ENCODE measurements at regions not wholly inside any gene's neighbourhood (a gene's known extent, or its start where the extent isn't known, plus 50 kb on each side); places are given as distances from the start of the nearest gene placed in this dataset.
"Not testable (repeated sequence)": the region's sequence is repeated elsewhere in the genome, so short reads cannot be mapped to it uniquely, and the experiment has no call there.

- Histone ChIP-seq H2AFZ (ENCODE audit: low read length) (no peak overlapping the region), H3K4me1 (ENCODE audit: insufficient read depth, low read length) (no peaks in the 10 kb centered on the region), H3K79me2 (ENCODE audit: insufficient read depth, low read length) (no peaks in the 10 kb centered on the region), H4K20me1 (ENCODE audit: insufficient read depth, low read length) (no peaks in the 10 kb centered on the region), H3K27me3 (ENCODE audit: insufficient read depth, low read length) (no peaks in the 10 kb centered on the region), H3K27ac (ENCODE audit: low read depth, low read length) (no peak overlapping the region), H3K9me3 (ENCODE audit: low read depth, low read length) (no peaks in the 10 kb centered on the region), H3K4me2 (ENCODE audit: insufficient read depth, low read length) (no peak overlapping the region), H3K36me3 (ENCODE audit: insufficient read depth, low read length) (no peaks in the 10 kb centered on the region), H3K4me3 (ENCODE audit: insufficient read depth, low read length) (no peak overlapping the region)
- no peak for TF ChIP-seq CTCF (IDR thresholded peaks at IDR 0.05; ENCODE audit: extremely low read depth, low read depth, low read length)
- DNase-seq (ENCODE audit: insufficient read length, low spot score, missing footprints), result no peak
Measured at GRCh38 chr21:27525780-27526179, 558.9 kb upstream of the ADAMTS5 start.

- DNase-seq (ENCODE audit: insufficient read length, low spot score, missing footprints), result peak; percentile 83
- H3K36me3 ChIP-seq (ENCODE audit: insufficient read depth, low read length), result peaks cover 6% of the 10 kb centered on the region
- H3K27ac ChIP-seq (ENCODE audit: low read depth, low read length), result peak overlapping the region; percentile 81
- no peaks in the 10 kb centered on the region for H3K79me2 ChIP-seq (ENCODE audit: insufficient read depth, low read length)
- no peaks in the 10 kb centered on the region for H4K20me1 ChIP-seq (ENCODE audit: insufficient read depth, low read length)
- H3K4me3 ChIP-seq (ENCODE audit: insufficient read depth, low read length), result no peak overlapping the region
- peaks cover 19% of the 10 kb centered on the region for H3K4me1 ChIP-seq (ENCODE audit: insufficient read depth, low read length)
- no peak overlapping the region for H2AFZ ChIP-seq (ENCODE audit: low read length)
- H3K9me3 ChIP-seq (ENCODE audit: low read depth, low read length), result peaks cover 7% of the 10 kb centered on the region
- H3K27me3 ChIP-seq (ENCODE audit: insufficient read depth, low read length), result no peaks in the 10 kb centered on the region
- peak overlapping the region; percentile 8 for H3K4me2 ChIP-seq (ENCODE audit: insufficient read depth, low read length)
- no peak for TF ChIP-seq CTCF (IDR thresholded peaks at IDR 0.05; ENCODE audit: extremely low read depth, low read depth, low read length)
Measured at GRCh38 chr21:27519361-27519760, 552.5 kb upstream of the ADAMTS5 start.

- not testable (repeated sequence) for H4K20me1 ChIP-seq (ENCODE audit: insufficient read depth, low read length); H3K79me2 ChIP-seq (ENCODE audit: insufficient read depth, low read length); H3K27ac ChIP-seq (ENCODE audit: low read depth, low read length); H3K27me3 ChIP-seq (ENCODE audit: insufficient read depth, low read length); H3K4me2 ChIP-seq (ENCODE audit: insufficient read depth, low read length); H3K9me3 ChIP-seq (ENCODE audit: low read depth, low read length); H3K4me3 ChIP-seq (ENCODE audit: insufficient read depth, low read length); H3K36me3 ChIP-seq (ENCODE audit: insufficient read depth, low read length); DNase-seq (ENCODE audit: insufficient read length, low spot score, missing footprints); H2AFZ ChIP-seq (ENCODE audit: low read length)
- peaks cover 19% of the 10 kb centered on the region for H3K4me1 ChIP-seq (ENCODE audit: insufficient read depth, low read length)
Measured at GRCh38 chr21:27517177-27517576, 550.3 kb upstream of the ADAMTS5 start.

- no peak overlapping the region for H3K27ac ChIP-seq (ENCODE audit: low read depth, low read length)
- H3K9me3 ChIP-seq (ENCODE audit: low read depth, low read length), result peaks cover 7% of the 10 kb centered on the region
- H3K4me1 ChIP-seq (ENCODE audit: insufficient read depth, low read length), result peaks cover 19% of the 10 kb centered on the region
- H3K79me2 ChIP-seq (ENCODE audit: insufficient read depth, low read length), result no peaks in the 10 kb centered on the region
- no peak overlapping the region for H3K4me3 ChIP-seq (ENCODE audit: insufficient read depth, low read length)
- H3K36me3 ChIP-seq (ENCODE audit: insufficient read depth, low read length), result peaks cover 6% of the 10 kb centered on the region
- no peaks in the 10 kb centered on the region for H4K20me1 ChIP-seq (ENCODE audit: insufficient read depth, low read length)
- no peak for TF ChIP-seq CTCF (IDR thresholded peaks at IDR 0.05; ENCODE audit: extremely low read depth, low read depth, low read length)
- no peak overlapping the region for H3K4me2 ChIP-seq (ENCODE audit: insufficient read depth, low read length)
- no peaks in the 10 kb centered on the region for H3K27me3 ChIP-seq (ENCODE audit: insufficient read depth, low read length)
- DNase-seq (ENCODE audit: insufficient read length, low spot score, missing footprints), result no peak
- H2AFZ ChIP-seq (ENCODE audit: low read length), result no peak overlapping the region
Measured at GRCh38 chr21:27515676-27516075, 548.8 kb upstream of the ADAMTS5 start.

Measured in osteoblast (primary cell).